ENCODE measurements at regions not wholly inside any gene's neighbourhood (a gene's known extent, or its start where the extent isn't known, plus 50 kb on each side); places are given as distances from the start of the nearest gene placed in this dataset.
A peak's percentile ranks its signal among the peaks of the same experiment; 100 is the strongest.
"Not testable (repeated sequence)": the region's sequence is repeated elsewhere in the genome, so short reads cannot be mapped to it uniquely, and the experiment has no call there.

DNA sequence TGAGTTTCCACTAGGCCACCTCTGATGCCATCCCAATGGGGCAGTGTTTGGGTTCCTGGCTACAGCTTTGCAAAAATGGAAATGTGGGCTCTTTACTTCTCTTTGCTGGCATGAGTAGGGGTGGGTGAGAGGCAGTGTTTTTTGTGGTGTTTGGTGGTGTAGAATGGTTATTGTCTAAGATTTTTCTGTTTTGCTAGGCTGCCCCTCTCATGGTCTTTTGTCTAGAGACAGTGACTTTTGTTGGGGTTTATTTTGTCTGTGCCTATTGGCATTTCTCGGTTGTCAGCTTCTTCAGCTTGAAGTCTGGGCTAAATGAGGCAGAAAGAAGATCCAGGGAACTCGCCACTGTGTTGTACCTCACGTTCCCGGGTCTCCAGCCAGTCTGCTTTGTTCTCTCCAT lies 112.1 kb downstream of the CENPF start:
- DNase-seq, result no peak

DNA sequence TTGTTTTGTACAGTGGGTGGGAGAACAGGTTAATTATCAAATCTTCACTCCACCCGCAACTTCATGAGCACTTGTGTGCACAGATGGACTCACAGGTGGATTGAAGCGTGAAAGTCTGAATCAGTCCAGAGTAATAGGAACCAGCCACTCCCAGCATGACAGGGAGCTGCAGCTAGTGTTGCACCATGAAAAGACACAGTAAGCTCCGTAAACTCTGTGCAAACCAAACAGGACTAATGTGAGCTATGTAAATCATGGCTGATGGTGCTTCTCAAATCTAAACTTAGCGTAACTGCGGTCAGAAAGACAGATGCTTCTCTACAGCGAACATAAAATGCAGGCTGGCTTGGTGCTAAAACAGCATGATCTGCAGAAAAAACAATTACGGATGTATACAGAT lies 114.4 kb downstream of the CENPF start:
- DNase-seq, result no peak

- DNase-seq, result no peak
Observed at GRCh38 chr1:214718724-214719123, 115.7 kb downstream of the CENPF start.

DNA sequence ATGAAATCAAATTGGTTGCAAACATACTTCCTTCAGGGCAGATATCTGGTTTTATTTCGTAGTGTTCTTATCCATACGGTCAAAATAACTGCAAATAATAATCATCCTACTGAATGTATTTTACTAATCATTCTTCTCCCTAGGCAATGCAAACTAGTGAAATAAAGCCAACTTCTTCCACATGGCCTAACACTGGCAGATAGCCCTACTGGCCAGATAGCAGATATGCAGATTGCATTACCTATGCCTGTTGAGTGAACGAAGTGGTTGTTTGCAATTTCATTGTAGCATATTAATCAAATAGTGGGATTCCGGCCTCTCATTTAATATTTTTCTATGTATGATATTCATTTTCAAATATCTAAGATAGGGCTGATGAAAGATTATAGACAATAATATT lies 116.2 kb downstream of the CENPF start:
- DNase-seq, result no peak

DNA sequence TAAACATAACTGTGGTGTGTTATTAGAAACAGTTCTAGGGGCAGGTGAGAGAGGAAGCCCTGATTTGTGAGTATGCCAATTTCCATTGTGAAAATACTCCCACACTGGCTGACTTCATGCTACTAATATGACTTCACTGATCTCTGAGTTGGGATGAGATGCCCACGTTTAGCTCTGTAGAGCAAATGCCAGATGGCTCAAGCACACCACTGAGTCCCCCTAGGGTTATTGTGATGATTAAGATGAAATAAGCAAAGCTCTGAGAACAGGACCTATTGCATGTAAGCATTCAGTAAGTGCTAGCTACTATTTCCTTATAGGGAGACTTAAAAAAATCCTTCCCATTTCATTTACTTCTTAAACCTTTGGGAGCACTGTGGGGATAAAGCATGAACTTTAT lies 117.6 kb downstream of the CENPF start:
- DNase-seq, result no peak

GRCh38 chr1:214727274-214727673 lies 124.3 kb downstream of the CENPF start:
- DNase-seq, result no peak

DNA sequence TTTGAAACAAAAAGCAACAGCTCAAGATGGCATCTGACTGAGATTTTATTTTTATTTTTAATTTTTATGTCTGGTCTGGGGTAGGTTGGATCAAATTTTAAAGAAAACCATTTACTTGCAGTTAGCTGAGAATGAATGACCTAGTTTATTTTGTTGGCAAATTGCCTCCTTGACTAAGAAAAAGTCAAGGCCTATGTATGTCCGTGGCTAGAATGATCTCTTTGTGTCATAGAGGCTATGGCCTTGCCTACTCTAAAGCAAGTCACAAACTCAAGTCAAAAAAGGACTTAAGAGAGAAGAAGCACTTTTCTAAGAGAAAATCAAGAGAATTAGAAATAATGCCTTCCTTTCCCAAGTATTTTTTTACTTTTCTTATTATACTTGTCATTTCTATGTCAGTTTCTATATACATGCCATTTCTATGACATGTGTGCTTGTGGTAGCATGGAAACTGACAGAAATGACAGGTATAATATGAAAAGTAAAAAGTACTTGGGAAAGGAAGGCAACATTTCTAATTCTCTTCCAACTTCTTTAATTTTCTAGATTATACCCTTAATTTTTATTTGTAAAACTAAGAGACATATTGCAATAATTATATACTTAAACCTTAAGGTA lies 136.7 kb downstream of the CENPF start:
- DNase-seq, result no peak

- no peak for DNase-seq
Observed at GRCh38 chr1:214740471-214740870, 137.5 kb downstream of the CENPF start.

DNA sequence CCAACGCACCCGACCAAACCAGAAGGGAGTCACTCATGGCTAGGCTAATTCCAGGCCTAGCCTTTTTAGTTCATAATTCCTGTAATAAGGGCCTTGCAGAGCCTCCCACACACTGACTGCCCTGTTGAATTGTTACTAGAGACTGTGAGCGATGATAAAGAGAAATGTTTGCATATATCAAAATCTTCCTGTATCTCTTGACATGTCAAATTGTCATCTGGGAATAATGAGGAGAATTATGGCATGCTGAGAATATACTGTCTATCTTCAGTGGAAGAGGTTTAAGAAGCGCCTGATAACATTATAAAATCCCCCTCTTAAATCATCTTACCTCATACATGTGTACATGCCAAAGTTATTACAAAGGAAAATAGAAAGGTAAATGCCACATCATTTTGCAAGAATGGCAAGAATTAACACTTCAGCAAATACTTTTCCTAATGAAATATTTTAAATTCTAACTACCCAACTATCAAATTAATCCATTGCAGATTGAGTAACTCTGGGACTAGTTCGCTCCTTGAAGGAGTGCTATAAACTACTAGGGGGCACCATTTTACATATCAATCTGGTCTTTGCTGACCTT lies 144.1 kb downstream of the CENPF start:
- DNase-seq, result no peak

- no peak for DNase-seq
Observed at GRCh38 chr1:214753236-214753852, 150.3 kb downstream of the CENPF start.

DNA sequence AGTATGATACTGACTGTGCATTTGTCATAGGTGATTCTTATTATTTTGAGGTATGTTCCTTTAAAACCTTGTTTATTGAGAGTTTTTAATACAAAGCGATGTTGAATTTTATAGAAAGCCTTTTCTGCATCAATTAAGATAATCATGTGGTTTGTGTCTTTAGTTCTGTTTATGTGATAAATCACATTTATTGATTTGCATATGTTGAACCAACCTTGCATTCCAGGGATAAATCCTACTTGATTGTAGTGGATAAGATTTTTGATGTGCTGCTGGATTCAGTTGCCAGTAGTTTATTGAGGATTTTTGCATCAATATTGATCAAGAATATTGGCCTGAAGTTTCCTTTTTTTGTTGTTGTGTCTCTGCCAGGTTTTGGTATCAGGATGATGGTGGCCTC lies 158.0 kb downstream of the CENPF start:
- DNase-seq, result no peak

DNA sequence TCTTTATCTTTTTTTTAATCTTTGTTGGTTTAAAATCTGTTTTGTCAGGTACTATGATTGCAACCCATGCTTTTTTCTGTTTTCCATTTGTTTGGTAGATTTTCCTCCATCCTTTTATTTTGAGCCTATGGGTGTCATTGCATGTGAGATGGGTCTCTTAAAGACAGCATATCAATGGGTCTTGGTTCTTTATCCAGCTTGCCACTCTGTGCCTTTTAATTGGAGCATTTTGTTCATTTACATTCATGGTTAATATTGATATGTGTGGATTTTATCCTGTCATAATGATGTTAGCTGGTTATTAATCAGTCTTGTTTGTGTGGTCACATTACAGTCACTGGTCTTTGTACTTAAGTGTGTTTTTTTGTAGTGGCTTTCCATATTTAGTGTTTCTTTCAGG lies 159.9 kb downstream of the CENPF start:
- no peak for DNase-seq

- peak in 1 of 6 experiments; percentile 1 for DNase-seq
Observed at GRCh38 chr1:214764502-214764901, 161.5 kb downstream of the CENPF start.

GRCh38 chr1:214767221-214767620 lies 164.2 kb downstream of the CENPF start:
- DNase-seq, result no peak

GRCh38 chr1:214769666-214770065 lies 166.7 kb downstream of the CENPF start:
- DNase-seq, result not testable (repeated sequence)

- no peak for DNase-seq
Observed at GRCh38 chr1:214777364-214777763, 174.4 kb downstream of the CENPF start.

GRCh38 chr1:214791961-214792360 lies 189.0 kb downstream of the CENPF start:
- no peak for DNase-seq

DNA sequence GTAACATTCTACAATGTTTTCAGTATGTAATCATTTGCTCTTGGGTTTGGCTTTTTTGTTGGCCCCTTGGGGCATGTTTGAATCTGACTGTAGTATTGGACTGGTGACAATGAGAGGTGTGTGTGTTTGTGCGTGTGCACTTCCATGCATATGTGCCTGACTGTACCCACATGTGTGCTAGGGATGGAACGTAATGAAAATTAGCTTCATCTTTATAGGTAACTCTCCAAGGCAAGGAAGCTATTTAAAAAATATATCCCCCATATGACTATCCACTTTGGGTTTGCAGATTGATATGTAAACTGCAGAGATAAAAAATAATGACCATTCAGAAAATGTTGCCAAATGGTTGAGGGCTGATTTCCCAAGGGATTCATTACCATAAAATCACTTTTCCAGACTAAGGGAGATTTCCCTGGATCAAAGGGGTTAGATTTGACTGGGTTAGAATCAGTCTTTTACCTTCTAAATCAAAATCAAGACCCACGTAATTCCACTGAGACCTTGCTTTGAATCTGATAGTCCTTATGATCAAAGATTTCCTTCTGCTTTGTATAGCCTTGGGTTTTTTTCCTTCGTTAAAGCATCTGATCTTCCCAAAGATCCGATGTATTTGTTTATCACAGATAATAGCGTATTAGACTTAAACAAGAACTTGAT lies 189.7 kb downstream of the CENPF start:
- DNase-seq, result no peak

DNA sequence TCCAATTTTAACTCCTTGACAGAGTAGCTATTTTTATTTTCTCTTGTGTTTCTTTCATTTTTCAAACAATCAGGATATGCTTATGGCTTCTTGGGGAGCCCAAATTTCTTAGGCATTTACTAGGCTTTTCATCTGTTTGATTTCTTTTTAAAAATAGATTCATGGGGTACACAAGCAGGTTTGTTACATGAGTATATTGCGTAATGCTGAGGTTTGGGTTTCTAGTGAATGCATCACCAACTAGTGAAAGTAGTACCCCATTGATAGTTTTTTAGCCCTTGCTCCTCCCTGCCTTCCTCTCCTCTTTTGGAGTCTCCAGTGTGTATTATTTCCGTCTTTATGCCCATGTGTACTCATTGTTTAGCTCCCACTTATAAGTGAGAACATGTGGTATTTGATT lies 190.7 kb downstream of the CENPF start:
- no peak for DNase-seq

DNA sequence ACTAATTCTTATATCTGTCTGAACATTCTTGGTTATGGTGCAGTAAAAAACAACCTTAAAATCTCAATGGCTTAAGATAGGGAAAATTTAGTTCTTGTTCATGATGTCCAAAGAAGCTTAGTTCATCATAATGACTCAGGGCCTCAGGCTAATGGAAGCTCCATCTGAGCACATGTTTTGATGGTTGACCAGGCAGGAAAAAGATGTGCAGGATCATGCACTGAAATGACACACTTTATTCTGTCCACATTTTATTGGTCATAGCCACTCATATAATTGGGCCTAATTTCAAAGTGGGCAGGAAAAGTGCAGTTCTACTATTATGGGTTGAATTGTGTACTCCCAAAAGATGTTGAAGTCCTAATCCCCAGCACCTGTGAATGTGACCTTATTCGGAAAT lies 198.2 kb downstream of the CENPF start:
- no peak for DNase-seq

DNA sequence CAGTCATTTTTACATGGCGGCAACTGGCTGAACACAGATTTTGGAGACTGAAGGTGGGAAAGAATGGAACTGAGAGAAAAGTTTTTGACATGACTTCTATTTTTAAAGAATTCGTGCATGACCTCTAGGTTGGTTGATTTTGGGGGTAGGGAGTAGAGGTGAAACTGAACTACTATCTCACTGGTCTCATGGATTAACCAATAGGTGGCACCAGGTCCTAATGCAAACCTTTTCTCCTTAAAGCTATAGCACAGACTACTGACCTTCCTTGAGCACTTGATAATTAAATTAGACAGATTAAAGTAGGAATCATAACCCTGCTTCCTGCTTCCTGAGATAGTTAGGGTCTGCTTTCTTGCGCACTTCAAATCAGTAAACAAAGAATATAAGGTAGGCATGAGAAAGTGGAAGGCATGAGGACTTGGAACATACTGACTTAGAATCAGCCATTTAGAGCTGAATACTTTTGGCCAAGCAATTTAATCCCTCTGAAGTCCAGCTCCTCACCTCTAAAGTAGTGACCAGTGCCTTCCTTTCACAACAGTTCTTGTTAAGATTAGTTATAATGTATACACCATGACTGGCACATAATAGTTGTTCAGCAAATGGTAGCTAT lies 206.0 kb downstream of the CENPF start:
- DNase-seq, result no peak

- no peak for DNase-seq
Observed at GRCh38 chr1:214816603-214817002, 213.6 kb downstream of the CENPF start.

DNA sequence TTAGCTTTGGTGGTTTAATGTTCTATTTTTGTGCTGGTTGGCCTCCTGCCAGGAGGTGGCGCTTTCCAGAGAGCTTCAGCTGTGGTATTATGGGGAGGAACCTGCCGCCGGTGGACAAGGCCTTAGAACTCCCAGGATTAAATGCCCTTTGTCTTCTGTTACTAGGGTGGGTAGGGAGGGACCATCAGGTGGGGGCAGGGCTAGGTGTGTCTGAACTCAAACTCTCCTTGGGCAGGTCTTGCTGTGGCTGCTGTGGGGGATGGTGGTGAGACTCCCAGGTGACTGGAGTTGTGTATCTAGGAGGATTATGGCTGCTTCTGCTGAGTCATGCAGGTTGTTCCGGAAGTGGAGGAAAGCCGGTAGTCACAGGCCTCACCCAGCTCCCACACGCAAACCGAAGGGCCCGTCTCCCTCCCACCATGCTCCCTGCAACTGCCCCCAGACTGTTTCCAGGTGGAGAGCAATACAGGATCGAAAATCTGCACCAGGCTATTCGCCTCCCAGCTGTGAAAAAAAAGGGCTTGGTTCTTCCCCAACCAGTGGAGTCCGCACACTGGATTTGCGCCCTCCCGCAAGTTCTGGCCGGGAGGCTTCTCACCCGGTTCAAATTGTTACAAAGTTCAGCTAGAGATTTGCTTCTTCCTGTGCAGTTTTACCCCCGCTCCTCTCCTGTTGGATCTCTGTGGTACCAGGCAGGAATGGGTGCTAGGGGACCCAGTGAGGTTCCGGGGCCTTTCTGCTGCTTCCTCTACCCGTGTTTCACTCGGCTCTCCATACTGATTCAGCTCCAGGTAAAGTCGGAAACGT lies 220.5 kb downstream of the CENPF start:
- no peak for DNase-seq
